Skeletal muscle satellite cell (primary cell): ENCODE measurements at regions not wholly inside any gene's neighbourhood (a gene's known extent, or its start where the extent isn't known, plus 50 kb on each side); places are given as distances from the start of the nearest gene placed in this dataset.
A peak's percentile ranks its signal among the peaks of the same experiment; 100 is the strongest.

Experiments
- H3K27me3 ChIP-seq: 2 replicates; pipeline ENCODE4 v1.7.0; 2013; ENCODE audit warnings: low read length; ENCODE audit not compliant: control insufficient read depth, insufficient read depth
- H3K36me3 ChIP-seq: 2 replicates; pipeline ENCODE4 v1.7.0; 2013; ENCODE audit warnings: mild to moderate bottlenecking, control low read depth, low read length; ENCODE audit not compliant: insufficient read depth
- H3K4me1 ChIP-seq: 2 replicates; pipeline ENCODE4 v1.7.0; 2013; ENCODE audit warnings: low read length; ENCODE audit not compliant: control insufficient read depth, insufficient read depth
- H3K4me2 ChIP-seq: 2 replicates; pipeline ENCODE4 v1.7.0; 2013; ENCODE audit warnings: mild to moderate bottlenecking, low read length
- H3K4me3 ChIP-seq: 2 replicates; pipeline ENCODE4 v1.7.0; 2013; ENCODE audit warnings: low read length
- H3K9ac ChIP-seq: 2 replicates; pipeline ENCODE4 v1.7.0; 2013; ENCODE audit warnings: mild to moderate bottlenecking, low read depth, low read length, moderate library complexity
- H3K9me3 ChIP-seq: replicated peaks from 2 replicates; pipeline ENCODE4 v1.7.0; 2013; ENCODE audit warnings: mild to moderate bottlenecking, control low read depth, low read length

DNA sequence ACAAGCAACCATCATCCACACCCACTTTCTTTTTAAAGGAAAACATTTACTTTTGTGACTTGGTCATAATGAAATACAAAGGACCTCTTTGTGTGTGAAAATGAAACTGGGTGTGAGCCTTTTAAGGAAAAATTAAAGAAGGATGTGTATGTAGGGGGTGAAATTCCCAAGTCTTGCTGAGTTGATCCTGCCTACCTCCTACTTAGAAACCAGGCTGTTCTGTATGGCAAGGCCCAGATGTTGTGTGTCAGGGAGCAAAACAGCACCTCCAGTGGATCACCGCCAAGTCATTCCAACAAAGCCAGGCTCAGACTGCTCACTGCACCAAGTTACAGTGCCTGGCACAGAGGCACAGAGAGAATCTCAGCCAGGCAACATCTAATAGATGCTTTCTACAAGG lies 198.5 kb upstream of the FBN2 start:
- no peaks in the 10 kb centered on the region for H3K9me3 ChIP-seq
- H3K36me3 ChIP-seq = no peaks in the 10 kb centered on the region
- no peak overlapping the region for H3K9ac ChIP-seq
- no peaks in the 10 kb centered on the region for H3K27me3 ChIP-seq
- no peak overlapping the region for H3K4me3 ChIP-seq
- H3K4me2 ChIP-seq = no peak overlapping the region
- no peaks in the 10 kb centered on the region for H3K4me1 ChIP-seq

DNA sequence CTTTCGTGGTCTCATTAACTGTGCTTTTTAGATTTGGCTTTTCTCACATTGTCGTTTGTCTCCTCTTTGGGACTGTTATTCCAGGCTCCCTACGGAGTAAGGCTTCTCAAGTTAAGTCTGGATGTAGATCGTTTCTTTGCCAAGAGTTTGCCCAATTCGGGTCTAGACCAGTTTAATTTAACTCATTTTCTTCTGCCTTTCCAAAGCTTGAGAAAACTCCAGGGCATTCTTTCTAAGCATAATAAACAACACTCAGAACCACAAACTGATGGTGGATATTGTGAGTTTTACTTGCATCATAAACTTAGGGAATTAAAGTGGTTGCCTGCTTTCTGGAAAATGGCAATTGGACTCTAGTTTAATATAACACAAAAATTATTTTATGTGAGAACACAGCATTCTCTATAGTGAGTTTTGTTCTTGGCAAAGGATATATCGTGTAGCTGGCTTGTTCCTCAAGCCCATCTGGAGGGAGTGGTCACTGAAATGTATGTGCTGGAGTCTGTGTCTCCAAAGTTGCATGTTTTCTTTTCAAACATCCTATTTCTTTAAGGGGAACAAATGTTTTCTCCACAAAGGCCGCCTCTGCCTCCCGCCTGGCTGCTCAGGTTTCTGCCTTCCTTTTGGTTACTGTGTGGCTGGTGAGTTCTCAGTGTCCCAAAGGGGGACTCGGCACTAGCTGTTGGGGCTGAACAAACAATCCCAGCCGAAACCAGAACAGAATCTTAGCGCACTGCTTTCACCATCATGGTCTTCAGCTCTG lies 211.3 kb upstream of the FBN2 start:
- Histone ChIP-seq H3K4me2 (peak overlapping the region; percentile 60), H3K4me3 (no peak overlapping the region), H3K9me3 (no peaks in the 10 kb centered on the region)

DNA sequence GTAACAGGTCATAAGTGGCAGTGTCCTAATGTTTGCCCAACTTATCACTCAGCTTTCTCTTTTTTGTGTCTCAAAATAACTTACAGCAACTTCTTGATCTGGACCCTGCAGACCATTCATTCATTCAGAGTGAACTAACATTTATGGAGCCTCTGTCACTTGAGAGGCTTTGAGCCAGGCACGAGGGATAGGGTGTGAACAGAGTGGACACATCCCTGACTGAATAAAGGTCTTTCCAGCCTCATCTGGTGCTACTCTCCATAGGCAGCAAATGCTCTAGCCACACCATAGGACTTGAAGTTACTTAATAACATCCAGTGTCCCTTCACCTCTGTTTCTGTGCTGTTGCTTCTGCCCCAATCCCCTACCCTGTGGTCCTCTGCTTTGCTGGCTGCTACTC lies 212.1 kb upstream of the FBN2 start:
- Histone ChIP-seq H3K27me3 (no peaks in the 10 kb centered on the region), H3K9ac (no peak overlapping the region)

More for the DNA sequence above, 211.3 kb upstream of the FBN2 start:
- Histone ChIP-seq H3K4me1 (no peaks in the 10 kb centered on the region), H3K36me3 (no peaks in the 10 kb centered on the region), H3K9ac (no peak overlapping the region), H3K27me3 (no peaks in the 10 kb centered on the region)

DNA sequence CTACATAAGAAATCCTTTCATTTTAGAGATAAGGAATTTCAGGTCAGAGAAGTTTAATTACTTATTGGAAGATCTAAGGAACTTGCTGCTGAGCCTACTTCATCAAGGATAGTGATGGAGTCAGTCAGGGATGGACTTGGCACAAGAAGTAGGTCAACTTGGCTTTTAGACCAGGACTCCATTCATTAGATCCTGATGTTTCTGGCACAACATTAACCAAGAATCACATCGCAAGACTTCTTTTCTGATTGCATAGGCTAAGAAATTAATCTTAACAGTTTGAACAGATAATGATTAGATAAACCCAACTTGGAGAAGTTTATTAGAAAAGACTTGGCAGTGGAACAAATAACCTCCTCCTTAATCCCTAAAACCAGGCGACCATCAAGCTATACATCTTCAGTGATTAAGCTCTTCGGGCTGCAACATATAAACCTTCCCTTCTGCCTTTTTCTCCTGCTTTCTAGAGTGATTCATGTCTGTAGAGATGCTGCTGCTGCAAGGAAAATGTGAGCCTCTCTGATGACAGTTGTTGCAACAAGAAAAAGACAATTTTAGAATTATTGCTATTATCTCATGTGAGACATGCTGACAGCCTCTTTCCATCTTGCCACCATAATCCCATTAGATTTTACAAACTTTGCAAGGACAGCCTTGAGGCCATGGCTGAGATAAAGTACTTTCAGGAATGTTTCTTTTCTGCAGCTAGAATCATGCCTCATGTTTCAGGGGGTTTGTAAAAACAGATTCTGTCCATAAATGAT lies 207.9 kb upstream of the SLC27A6 start:
- Histone ChIP-seq H3K36me3 (no peaks in the 10 kb centered on the region), H3K4me1 (no peaks in the 10 kb centered on the region), H3K27me3 (no peaks in the 10 kb centered on the region), H3K4me3 (no peak overlapping the region), H3K4me2 (no peak overlapping the region), H3K9ac (no peak overlapping the region), H3K9me3 (no peaks in the 10 kb centered on the region)

More for the DNA sequence above, 212.1 kb upstream of the FBN2 start:
- Histone ChIP-seq H3K4me1 (no peaks in the 10 kb centered on the region), H3K36me3 (no peaks in the 10 kb centered on the region), H3K4me2 (no peak overlapping the region), H3K9me3 (no peaks in the 10 kb centered on the region), H3K4me3 (no peak overlapping the region)

DNA sequence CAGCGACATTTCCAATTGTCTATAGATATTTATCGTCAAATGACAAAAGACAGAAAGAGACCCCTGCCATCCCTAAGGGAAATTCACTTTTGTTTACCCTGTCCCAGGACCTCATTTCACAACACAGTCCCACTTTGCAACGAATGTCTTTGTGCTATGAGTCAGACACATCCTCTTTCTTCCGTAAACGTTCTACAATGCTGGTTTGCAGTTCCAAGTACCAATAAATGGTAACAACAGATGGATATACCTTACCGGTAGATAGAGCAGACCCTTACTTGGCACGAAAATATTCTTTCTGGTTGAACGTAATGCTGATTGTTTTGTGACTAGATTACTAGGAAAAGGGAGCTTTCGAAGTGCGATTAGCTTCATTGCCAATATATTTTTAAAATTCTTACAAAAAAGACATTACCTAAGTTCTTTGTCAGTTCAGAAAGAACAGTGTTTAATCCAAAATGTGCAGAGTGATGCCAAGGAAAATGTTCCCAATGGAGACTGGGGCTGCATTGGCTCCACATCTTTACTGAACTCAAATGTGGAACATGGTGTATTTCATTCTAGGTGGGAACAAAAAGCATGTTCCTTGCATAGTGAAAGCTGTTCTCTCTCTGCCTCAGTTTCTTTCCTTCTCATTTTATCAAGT lies 202.5 kb upstream of the SLC27A6 start:
- H3K9ac ChIP-seq = no peak overlapping the region
- H3K36me3 ChIP-seq = no peaks in the 10 kb centered on the region
- no peak overlapping the region for H3K4me2 ChIP-seq
- H3K4me1 ChIP-seq = no peaks in the 10 kb centered on the region
- H3K27me3 ChIP-seq = no peaks in the 10 kb centered on the region
- H3K4me3 ChIP-seq = no peak overlapping the region
- H3K9me3 ChIP-seq = no peaks in the 10 kb centered on the region

DNA sequence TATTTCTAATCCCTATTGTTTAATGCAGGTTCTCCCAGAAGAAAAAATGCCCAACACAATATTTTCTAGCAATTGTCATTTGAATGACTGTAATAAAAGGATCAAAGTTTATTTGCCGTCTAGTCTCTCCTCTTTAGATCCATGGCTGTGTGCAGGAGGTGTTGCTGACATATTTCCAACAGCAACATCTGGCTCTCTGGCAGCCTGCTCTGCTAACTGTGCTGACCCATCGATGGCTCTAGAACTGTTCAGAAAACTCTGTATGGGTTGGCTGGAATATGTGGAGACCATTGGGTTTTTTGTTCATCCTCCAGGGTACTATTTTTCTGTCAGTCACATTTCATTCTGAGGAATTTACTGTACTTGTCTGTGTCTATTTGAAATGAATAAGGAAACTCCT lies 202.0 kb upstream of the SLC27A6 start:
- Histone ChIP-seq H3K4me1 (no peaks in the 10 kb centered on the region), H3K4me3 (no peak overlapping the region), H3K9ac (no peak overlapping the region)

DNA sequence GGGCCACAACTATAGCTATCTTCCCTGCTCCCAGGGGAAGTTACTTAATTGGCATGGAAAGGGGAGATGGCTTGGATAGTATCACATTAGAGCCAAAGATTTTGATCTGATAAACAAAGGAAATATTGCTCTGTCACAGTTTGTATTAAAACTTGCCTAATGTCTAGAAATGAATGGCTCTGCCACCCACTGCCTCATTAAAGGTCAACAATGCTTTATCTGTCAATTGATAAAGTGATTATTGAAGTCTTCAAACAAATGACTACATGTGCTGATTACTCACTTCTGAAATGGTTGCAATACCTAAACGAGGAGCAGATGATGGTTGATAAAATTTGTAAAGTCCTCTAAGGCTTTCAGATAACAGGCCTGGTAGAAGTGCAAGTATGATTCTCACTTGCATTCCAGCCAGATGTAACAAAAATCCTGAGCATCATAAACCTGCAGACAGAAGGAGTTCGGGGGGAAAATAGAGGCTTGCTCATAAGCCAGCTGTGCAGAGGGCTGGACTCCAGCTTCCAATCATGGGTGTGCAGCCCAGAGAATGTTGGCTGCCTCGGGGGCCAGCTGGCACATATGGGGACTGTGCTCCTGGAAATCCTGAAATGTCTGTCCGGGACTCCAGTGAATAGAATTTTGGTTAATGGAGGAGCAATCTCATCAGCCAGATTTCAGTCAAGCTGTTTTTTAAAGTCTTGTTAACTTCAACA lies 200.5 kb upstream of the SLC27A6 start:
- no peak overlapping the region for H3K4me3 ChIP-seq

More for the DNA sequence above, 202.0 kb upstream of the SLC27A6 start:
- Histone ChIP-seq H3K9me3 (no peaks in the 10 kb centered on the region), H3K4me2 (no peak overlapping the region), H3K27me3 (no peaks in the 10 kb centered on the region), H3K36me3 (no peaks in the 10 kb centered on the region)

DNA sequence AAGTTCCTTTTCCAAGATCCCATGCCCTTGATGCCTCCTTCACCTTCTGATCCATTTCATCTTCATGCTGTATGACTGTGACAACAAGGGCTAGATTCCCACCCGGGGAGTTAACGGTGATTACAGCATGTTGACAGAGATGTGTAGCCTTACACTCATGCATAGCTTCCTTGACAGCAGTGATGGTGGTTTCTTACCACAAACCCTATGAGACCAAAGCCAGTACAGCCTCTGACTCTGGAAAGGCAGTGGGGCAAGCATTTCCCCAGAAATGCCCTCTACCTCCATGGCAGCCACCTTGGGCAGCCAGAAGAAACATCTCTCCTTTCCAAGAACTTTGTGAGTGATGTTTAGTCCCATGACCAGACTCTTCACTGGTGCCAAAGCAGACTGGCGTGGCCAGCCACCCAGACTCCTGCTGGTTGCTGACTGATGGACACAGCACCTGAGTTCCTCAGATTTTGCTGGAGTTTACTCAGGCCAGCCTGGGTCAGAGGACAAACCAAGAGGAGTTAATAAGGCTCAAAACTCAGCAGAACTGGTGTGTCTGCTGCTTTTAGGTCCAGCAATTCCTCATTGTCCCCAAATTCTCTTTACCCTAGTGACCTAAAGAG lies 199.7 kb upstream of the SLC27A6 start:
- H3K4me3 ChIP-seq = no peak overlapping the region
- H3K4me1 ChIP-seq = no peaks in the 10 kb centered on the region
- H3K4me2 ChIP-seq = no peak overlapping the region
- H3K36me3 ChIP-seq = no peaks in the 10 kb centered on the region
- H3K27me3 ChIP-seq = no peaks in the 10 kb centered on the region
- no peaks in the 10 kb centered on the region for H3K9me3 ChIP-seq
- no peak overlapping the region for H3K9ac ChIP-seq

More for the DNA sequence above, 200.5 kb upstream of the SLC27A6 start:
- Histone ChIP-seq H3K4me2 (no peak overlapping the region), H3K27me3 (no peaks in the 10 kb centered on the region), H3K9me3 (no peaks in the 10 kb centered on the region), H3K4me1 (no peaks in the 10 kb centered on the region), H3K36me3 (no peaks in the 10 kb centered on the region), H3K9ac (no peak overlapping the region)

DNA sequence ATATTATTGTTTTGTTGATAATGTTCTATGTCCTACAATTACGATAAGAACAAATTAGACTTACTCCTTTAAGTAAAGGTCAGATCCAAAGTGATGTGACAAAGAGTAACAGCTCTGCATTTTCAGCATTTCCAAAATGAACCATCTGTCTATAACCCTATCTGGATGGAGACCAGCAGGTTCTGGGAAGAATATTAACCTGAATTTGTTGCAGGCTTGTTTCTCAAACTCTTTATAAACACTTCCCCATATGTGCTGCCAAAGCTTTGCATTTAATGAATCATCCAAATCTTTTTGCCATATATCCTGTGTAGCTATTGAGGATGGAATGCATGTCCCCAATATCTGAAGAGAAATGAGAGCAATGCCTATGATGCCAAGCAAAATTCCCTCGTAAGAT lies 198.9 kb upstream of the SLC27A6 start:
- Histone ChIP-seq H3K9me3 (no peaks in the 10 kb centered on the region), H3K27me3 (no peaks in the 10 kb centered on the region), H3K36me3 (no peaks in the 10 kb centered on the region), H3K4me2 (no peak overlapping the region), H3K4me3 (no peak overlapping the region), H3K9ac (no peak overlapping the region), H3K4me1 (no peaks in the 10 kb centered on the region)

DNA sequence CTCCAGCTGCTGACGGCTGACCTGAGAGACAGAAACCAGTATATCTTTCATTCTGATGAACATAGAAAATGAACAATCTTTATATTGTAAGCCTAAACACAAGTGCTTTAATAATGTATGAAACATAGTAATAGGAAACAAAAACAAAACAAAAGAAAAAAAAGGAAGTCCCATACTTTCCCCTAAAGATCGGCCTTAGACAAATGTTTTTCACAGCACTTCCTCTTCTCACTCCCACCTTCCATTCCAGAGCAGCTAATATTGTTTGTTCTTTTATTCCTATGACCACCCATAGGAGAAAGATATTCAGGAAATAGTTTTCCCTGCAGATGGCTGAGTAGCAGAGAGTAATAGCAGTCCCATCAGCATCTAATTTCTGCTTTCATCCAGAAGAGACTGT lies 194.4 kb upstream of the SLC27A6 start:
- no peaks in the 10 kb centered on the region for H3K36me3 ChIP-seq
- H3K9ac ChIP-seq = no peak overlapping the region
- H3K9me3 ChIP-seq = no peaks in the 10 kb centered on the region
- no peaks in the 10 kb centered on the region for H3K27me3 ChIP-seq
- H3K4me2 ChIP-seq = no peak overlapping the region
- peaks cover 3% of the 10 kb centered on the region for H3K4me1 ChIP-seq
- H3K4me3 ChIP-seq = no peak overlapping the region

DNA sequence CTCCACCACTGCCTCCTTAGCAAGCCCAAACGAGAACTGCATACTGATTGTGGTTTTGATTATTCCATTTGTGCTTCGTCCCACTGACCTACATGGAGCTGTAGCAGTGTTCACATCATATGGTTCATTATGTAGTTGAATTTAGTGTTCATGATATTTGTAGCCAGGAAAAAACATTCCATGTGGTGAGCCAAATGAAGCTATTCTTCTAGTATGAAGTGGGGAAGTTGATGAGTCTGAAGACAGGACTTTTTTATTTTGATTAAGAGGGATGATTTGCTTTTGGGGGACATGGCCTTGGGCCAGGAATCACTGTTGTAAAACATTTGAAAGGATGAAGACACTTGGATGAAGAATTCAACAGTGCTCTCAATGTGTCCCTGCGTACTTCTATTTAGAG lies 192.9 kb upstream of the SLC27A6 start:
- Histone ChIP-seq H3K27me3 (no peaks in the 10 kb centered on the region), H3K36me3 (no peaks in the 10 kb centered on the region), H3K4me2 (no peak overlapping the region), H3K9ac (no peak overlapping the region), H3K4me1 (peaks cover 3% of the 10 kb centered on the region), H3K9me3 (no peaks in the 10 kb centered on the region), H3K4me3 (no peak overlapping the region)
